T-helper 2 cell treated with Interferon-gamma antibody and Interleukin-4, amounts not matched to agents 5 μg/mL and 100 μg/mL, for 36 hours (primary cell): ENCODE measurements at regions not wholly inside any gene's neighbourhood (a gene's known extent, or its start where the extent isn't known, plus 50 kb on each side); places are given as distances from the start of the nearest gene placed in this dataset.
A peak's percentile ranks its signal among the peaks of the same experiment; 100 is the strongest.
"Not testable (repeated sequence)": the region's sequence is repeated elsewhere in the genome, so short reads cannot be mapped to it uniquely, and the experiment has no call there.

Experiments
- DNase-seq: peaks from one replicate; pipeline ENCODE4 v3.0.0; 2021; ENCODE audit warnings: low spot score
- H3K27ac Mint-ChIP-seq: one replicate; pipeline ENCODE4 v1.8.0; 2021; ENCODE audit warnings: mild to moderate bottlenecking, mixed read lengths
- H3K27me3 Mint-ChIP-seq: one replicate; pipeline ENCODE4 v1.8.0; 2021; ENCODE audit warnings: low read depth, mixed read lengths
- H3K36me3 Mint-ChIP-seq: one replicate; pipeline ENCODE4 v1.8.0; 2021; ENCODE audit warnings: low read depth, mixed read lengths
- H3K4me1 Mint-ChIP-seq: one replicate; pipeline ENCODE4 v1.8.0; 2021; ENCODE audit warnings: low read depth, mixed read lengths
- H3K4me3 Mint-ChIP-seq: one replicate; pipeline ENCODE4 v1.8.0; 2022; ENCODE audit warnings: mild to moderate bottlenecking, moderate library complexity, mixed read lengths
- H3K9me3 Mint-ChIP-seq: one replicate; pipeline ENCODE4 v1.8.0; 2021; ENCODE audit warnings: mixed read lengths

GRCh38 chr1:168422203-168422847, 121.5 kb downstream of the XCL2 start:
- Mint-ChIP-seq H3K36me3 (no peaks in the 10 kb centered on the region), H3K4me1 (peaks cover 31% of the 10 kb centered on the region), H3K27me3 (no peaks in the 10 kb centered on the region), H3K27ac (no peak overlapping the region), H3K9me3 (no peaks in the 10 kb centered on the region), H3K4me3 (no peak overlapping the region)
- DNase-seq, result no peak

- DNase-seq, result peak; percentile 26
- H3K9me3 Mint-ChIP-seq, result no peaks in the 10 kb centered on the region
- H3K4me3 Mint-ChIP-seq, result peak overlapping the region; percentile 43
- H3K36me3 Mint-ChIP-seq, result no peaks in the 10 kb centered on the region
- H3K4me1 Mint-ChIP-seq, result peaks cover 31% of the 10 kb centered on the region
- H3K27me3 Mint-ChIP-seq, result no peaks in the 10 kb centered on the region
- peak overlapping the region; percentile 78 for H3K27ac Mint-ChIP-seq
Measured at GRCh38 chr1:168421399-168422004, 122.3 kb downstream of the XCL2 start.

GRCh38 chr1:168420177-168420576, 123.6 kb downstream of the XCL2 start:
- Mint-ChIP-seq H3K9me3 (no peaks in the 10 kb centered on the region), H3K4me1 (peaks cover 31% of the 10 kb centered on the region), H3K4me3 (no peak overlapping the region), H3K36me3 (no peaks in the 10 kb centered on the region), H3K27me3 (no peaks in the 10 kb centered on the region), H3K27ac (no peak overlapping the region)
- DNase-seq, result no peak

GRCh38 chr1:168419736-168420135, 124.1 kb downstream of the XCL2 start:
- H3K4me3 Mint-ChIP-seq, result no peak overlapping the region
- peaks cover 31% of the 10 kb centered on the region for H3K4me1 Mint-ChIP-seq
- no peak overlapping the region for H3K27ac Mint-ChIP-seq

GRCh38 chr1:168416220-168416619, 127.6 kb downstream of the XCL2 start:
- Mint-ChIP-seq H3K4me1 (peaks cover 17% of the 10 kb centered on the region), H3K27me3 (no peaks in the 10 kb centered on the region), H3K9me3 (no peaks in the 10 kb centered on the region), H3K36me3 (no peaks in the 10 kb centered on the region), H3K4me3 (no peak overlapping the region), H3K27ac (no peak overlapping the region)
- no peak for DNase-seq

More at GRCh38 chr1:168419736-168420135, 124.1 kb downstream of the XCL2 start:
- Mint-ChIP-seq H3K9me3 (no peaks in the 10 kb centered on the region), H3K27me3 (no peaks in the 10 kb centered on the region), H3K36me3 (no peaks in the 10 kb centered on the region)
- DNase-seq, result no peak

- Mint-ChIP-seq H3K27ac (no peak overlapping the region), H3K36me3 (peaks cover 1% of the 10 kb centered on the region), H3K4me3 (no peak overlapping the region), H3K27me3 (no peaks in the 10 kb centered on the region), H3K4me1 (peaks cover 17% of the 10 kb centered on the region), H3K9me3 (peaks cover 2% of the 10 kb centered on the region)
- no peak for DNase-seq
Measured at GRCh38 chr1:168414914-168415313, 128.9 kb downstream of the XCL2 start.

GRCh38 chr1:168410464-168410863, 129.8 kb downstream of the TBX19 start:
- no peak for DNase-seq
- Mint-ChIP-seq H3K27ac (peak overlapping the region; percentile 89), H3K9me3 (peaks cover 14% of the 10 kb centered on the region), H3K4me1 (peaks cover 52% of the 10 kb centered on the region), H3K4me3 (no peak overlapping the region), H3K36me3 (peaks cover 6% of the 10 kb centered on the region), H3K27me3 (no peaks in the 10 kb centered on the region)

GRCh38 chr1:168408884-168409283, 128.2 kb downstream of the TBX19 start:
- peaks cover 53% of the 10 kb centered on the region for H3K4me1 Mint-ChIP-seq
- peak; percentile 80 for DNase-seq
- peaks cover 6% of the 10 kb centered on the region for H3K36me3 Mint-ChIP-seq
- peak overlapping the region; percentile 47 for H3K4me3 Mint-ChIP-seq
- H3K9me3 Mint-ChIP-seq, result peaks cover 14% of the 10 kb centered on the region
- H3K27ac Mint-ChIP-seq, result peak overlapping the region; percentile 89
- no peaks in the 10 kb centered on the region for H3K27me3 Mint-ChIP-seq

GRCh38 chr1:168408539-168408865, 127.8 kb downstream of the TBX19 start:
- peak overlapping the region; percentile 89 for H3K27ac Mint-ChIP-seq
- peaks cover 14% of the 10 kb centered on the region for H3K9me3 Mint-ChIP-seq
- H3K27me3 Mint-ChIP-seq, result no peaks in the 10 kb centered on the region
- no peak for DNase-seq
- peak overlapping the region; percentile 66 for H3K4me3 Mint-ChIP-seq
- peaks cover 6% of the 10 kb centered on the region for H3K36me3 Mint-ChIP-seq
- H3K4me1 Mint-ChIP-seq, result peaks cover 53% of the 10 kb centered on the region

GRCh38 chr1:168407832-168408538, 127.3 kb downstream of the TBX19 start:
- H3K4me3 Mint-ChIP-seq, result peak overlapping the region; percentile 66
- peak overlapping the region; percentile 89 for H3K27ac Mint-ChIP-seq
- peaks cover 49% of the 10 kb centered on the region for H3K4me1 Mint-ChIP-seq
- DNase-seq, result no peak
- H3K36me3 Mint-ChIP-seq, result peaks cover 6% of the 10 kb centered on the region
- H3K27me3 Mint-ChIP-seq, result no peaks in the 10 kb centered on the region
- H3K9me3 Mint-ChIP-seq, result peaks cover 14% of the 10 kb centered on the region

GRCh38 chr1:168405906-168406549, 125.4 kb downstream of the TBX19 start:
- no peak overlapping the region for H3K27ac Mint-ChIP-seq
- peaks cover 49% of the 10 kb centered on the region for H3K4me1 Mint-ChIP-seq
- peaks cover 14% of the 10 kb centered on the region for H3K9me3 Mint-ChIP-seq
- H3K4me3 Mint-ChIP-seq, result no peak overlapping the region
- H3K36me3 Mint-ChIP-seq, result peaks cover 6% of the 10 kb centered on the region
- no peaks in the 10 kb centered on the region for H3K27me3 Mint-ChIP-seq
- DNase-seq, result no peak

GRCh38 chr1:168403140-168403539, 122.5 kb downstream of the TBX19 start:
- peaks cover 9% of the 10 kb centered on the region for H3K9me3 Mint-ChIP-seq
- peaks cover 43% of the 10 kb centered on the region for H3K4me1 Mint-ChIP-seq
- peaks cover 1% of the 10 kb centered on the region for H3K36me3 Mint-ChIP-seq
- no peak overlapping the region for H3K27ac Mint-ChIP-seq
- no peak overlapping the region for H3K4me3 Mint-ChIP-seq
- no peaks in the 10 kb centered on the region for H3K27me3 Mint-ChIP-seq
- DNase-seq, result no peak

- DNase-seq, H3K9me3 Mint-ChIP-seq, H3K36me3 Mint-ChIP-seq, H3K4me3 Mint-ChIP-seq, H3K27me3 Mint-ChIP-seq, H3K27ac Mint-ChIP-seq: not testable (repeated sequence)
- H3K4me1 Mint-ChIP-seq, result peaks cover 40% of the 10 kb centered on the region
Measured at GRCh38 chr1:168402466-168402865, 121.8 kb downstream of the TBX19 start.

- peaks cover 1% of the 10 kb centered on the region for H3K9me3 Mint-ChIP-seq
- H3K27me3 Mint-ChIP-seq, result no peaks in the 10 kb centered on the region
- no peaks in the 10 kb centered on the region for H3K36me3 Mint-ChIP-seq
- H3K4me3 Mint-ChIP-seq, result no peak overlapping the region
- DNase-seq, result no peak
- peaks cover 36% of the 10 kb centered on the region for H3K4me1 Mint-ChIP-seq
- no peak overlapping the region for H3K27ac Mint-ChIP-seq
Measured at GRCh38 chr1:168401341-168401740, 120.7 kb downstream of the TBX19 start.
